Epithelial cell of esophagus (primary cell): ENCODE measurements at regions not wholly inside any gene's neighbourhood (a gene's known extent, or its start where the extent isn't known, plus 50 kb on each side); places are given as distances from the start of the nearest gene placed in this dataset.

Source experiments
- DNase-seq: peaks from one replicate; pipeline ENCODE4 v3.0.0; 2010; ENCODE audit warnings: low read depth
- H3K4me3 ChIP-seq: 2 replicates; pipeline ENCODE4 v1.5.1; 2011; ENCODE audit warnings: mild to moderate bottlenecking, low read length, control low read depth
- TF ChIP-seq, protein P1 (sequence below): IDR thresholded peaks from 2 replicates; pipeline ENCODE4 v1.5.1; 2011; ENCODE audit warnings: low read depth, mild to moderate bottlenecking, low read length, control low read depth, inconsistent platforms; ENCODE audit not compliant: insufficient read depth; ENCODE audit errors: missing control alignments

DNA sequence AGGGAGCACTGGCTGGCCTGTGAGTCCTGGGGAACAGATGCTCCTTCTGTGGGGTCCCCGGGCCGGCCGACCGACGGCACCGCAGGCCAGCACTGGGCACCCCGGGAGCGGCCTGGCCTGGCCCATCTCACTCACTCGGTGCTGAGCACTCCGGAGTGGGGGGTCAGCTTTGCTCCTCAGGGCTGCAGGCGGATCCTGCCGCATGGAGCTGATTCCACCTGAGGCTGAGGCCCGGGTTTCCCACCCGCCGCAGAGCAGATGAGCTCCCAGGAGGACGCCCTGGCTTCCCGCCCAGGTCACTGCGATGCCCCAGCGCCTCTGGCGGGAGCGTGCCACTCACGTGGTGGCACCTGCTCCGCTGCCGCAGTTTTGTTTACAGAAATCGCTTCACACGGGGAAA, 418.6 kb downstream of the GALR1 start:
- no peak overlapping the region for H3K4me3 ChIP-seq
- TF ChIP-seq, protein P1, sequence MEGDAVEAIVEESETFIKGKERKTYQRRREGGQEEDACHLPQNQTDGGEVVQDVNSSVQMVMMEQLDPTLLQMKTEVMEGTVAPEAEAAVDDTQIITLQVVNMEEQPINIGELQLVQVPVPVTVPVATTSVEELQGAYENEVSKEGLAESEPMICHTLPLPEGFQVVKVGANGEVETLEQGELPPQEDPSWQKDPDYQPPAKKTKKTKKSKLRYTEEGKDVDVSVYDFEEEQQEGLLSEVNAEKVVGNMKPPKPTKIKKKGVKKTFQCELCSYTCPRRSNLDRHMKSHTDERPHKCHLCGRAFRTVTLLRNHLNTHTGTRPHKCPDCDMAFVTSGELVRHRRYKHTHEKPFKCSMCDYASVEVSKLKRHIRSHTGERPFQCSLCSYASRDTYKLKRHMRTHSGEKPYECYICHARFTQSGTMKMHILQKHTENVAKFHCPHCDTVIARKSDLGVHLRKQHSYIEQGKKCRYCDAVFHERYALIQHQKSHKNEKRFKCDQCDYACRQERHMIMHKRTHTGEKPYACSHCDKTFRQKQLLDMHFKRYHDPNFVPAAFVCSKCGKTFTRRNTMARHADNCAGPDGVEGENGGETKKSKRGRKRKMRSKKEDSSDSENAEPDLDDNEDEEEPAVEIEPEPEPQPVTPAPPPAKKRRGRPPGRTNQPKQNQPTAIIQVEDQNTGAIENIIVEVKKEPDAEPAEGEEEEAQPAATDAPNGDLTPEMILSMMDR = no peak
- DNase-seq = no peak

DNA sequence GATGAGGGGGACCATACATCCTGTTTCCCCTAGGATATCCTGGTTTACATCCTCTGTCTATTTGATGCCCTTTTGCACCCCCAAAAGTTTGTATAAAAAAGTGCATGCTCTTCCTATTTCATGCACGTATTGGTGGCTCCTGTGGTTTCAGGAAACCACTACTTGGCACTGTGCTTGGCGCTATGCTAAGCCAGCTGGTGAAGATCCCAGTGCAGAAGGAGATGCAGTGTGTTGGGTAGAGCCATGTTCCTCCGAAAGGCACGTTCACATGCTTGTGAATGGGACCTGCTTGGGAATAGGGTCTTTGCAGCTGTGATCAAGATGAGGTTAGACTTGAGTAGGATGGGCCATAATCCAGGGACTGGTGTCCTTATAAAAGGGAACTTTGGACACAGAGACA, 419.7 kb downstream of the GALR1 start:
- no peak overlapping the region for H3K4me3 ChIP-seq
- no peak for DNase-seq
- TF ChIP-seq, protein P1 = no peak

DNA sequence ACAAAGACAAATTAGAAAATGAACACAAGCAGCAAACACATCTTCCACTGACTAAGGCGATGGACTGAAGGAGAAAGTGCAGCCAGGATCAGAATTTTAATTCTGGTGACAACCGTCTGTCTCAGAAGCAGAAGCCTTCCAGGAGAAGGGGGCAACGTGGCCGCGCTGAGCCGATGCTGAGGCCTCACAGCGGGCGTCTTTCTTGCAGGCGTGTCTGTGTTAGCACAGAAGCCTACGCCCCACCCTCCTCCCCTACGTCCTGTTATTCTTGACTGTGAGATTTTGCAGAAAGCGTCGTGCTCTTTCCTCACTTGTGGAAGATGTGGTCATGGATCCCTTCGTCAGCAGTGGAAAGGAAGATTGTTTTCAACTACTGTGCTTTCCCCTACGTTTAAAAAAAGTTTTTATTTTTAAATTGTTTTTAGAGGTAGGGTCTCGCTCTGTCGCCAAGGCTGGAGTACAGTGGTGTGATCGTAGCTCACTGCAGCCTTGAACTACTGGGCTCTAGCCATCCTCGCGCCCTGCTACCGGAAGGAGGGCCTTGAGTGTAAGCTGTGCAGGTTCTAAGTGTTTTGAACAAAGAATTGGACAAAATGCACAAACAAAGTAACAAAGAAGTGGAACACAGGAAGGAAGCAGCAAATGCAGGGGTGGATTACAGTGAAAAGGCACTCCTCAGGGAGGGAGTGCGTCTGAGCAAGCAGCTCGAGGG, 422.0 kb downstream of the GALR1 start:
- TF ChIP-seq, protein P1 = no peak
- DNase-seq = no peak
- H3K4me3 ChIP-seq = no peak overlapping the region

DNA sequence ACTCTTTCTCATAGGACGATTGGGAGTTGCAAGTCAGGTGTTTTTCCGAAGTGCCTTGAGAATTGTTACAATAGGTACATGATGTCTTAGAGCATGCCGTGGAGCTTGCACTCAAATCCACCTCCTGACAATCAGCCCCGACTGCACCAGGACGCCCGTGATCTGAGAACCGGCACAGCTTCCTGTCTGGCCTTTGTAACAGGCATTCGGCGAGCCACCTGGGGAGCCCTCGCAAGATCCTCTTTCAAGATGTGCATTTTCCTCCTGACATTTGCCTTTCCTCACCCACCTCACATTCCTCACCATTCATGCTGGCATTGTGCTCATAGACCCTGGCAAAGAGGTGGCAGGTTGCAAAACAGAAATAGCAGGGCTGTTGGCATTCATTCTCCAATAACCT, 427.3 kb downstream of the GALR1 start:
- DNase-seq = no peak
- TF ChIP-seq, protein P1 = no peak
- no peak overlapping the region for H3K4me3 ChIP-seq

DNA sequence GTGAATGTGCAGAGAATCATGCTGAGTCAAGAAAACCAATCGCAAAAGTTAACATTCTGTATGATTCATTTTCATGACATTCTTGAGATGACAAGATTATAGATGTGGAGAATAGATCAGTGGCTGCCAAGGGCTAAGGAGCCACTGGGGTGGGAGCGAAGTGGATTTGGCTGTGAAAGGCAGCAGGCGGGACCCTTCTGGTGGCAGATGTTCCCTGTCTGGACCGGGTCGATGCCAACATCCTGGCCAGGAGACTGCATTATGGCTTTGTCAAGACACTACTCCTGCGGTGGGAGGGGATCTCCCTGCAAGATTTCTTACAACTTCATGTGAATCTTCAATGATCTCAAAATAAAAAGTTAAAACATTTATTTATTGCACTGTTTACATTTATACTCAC, 427.9 kb downstream of the GALR1 start:
- TF ChIP-seq, protein P1 = no peak
- DNase-seq = no peak
- H3K4me3 ChIP-seq = no peak overlapping the region

DNA sequence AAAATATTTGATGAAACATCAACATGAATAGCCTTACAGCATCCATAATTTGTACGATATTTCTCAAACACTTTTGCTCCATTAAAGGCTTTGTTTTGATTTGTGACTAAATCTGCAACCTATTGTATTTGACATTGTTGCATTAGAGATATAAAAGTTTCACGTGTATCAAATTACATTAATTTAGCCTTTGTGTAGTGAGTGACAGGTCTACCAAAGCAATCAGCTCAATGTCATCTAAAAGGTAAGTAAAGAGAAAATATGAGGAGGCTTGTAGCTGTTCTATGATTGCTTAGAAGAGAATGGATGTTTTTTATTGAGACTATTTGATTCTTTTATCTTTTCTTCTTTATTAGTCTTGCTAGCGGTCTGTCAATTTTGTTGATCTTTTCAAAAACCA, 430.2 kb downstream of the GALR1 start:
- H3K4me3 ChIP-seq = no peak overlapping the region
- TF ChIP-seq, protein P1 = no peak
- no peak for DNase-seq

DNA sequence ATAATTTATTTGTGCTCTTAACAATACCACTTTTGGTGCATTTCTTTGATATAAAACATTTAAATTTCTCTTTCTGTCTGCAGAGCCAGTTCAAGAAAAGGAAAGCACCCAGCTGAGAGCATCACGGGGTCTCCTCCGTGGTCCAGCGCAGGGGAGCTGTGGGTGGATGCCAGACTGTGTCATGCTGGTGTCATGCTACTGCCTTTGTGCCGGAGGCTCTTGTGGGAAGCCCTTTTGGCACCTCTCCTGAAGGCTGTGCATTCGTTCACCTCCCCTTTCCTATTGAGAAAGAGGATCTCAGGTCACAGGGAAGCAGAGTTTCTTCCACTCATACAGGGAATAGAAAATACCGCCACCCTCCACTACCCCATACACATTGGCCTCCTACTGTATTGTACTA, 450.4 kb downstream of the GALR1 start:
- DNase-seq = no peak
- no peak overlapping the region for H3K4me3 ChIP-seq
- TF ChIP-seq, protein P1 = no peak
